ENCODE measurements at regions not wholly inside any gene's neighbourhood (a gene's known extent, or its start where the extent isn't known, plus 50 kb on each side); places are given as distances from the start of the nearest gene placed in this dataset.

DNA sequence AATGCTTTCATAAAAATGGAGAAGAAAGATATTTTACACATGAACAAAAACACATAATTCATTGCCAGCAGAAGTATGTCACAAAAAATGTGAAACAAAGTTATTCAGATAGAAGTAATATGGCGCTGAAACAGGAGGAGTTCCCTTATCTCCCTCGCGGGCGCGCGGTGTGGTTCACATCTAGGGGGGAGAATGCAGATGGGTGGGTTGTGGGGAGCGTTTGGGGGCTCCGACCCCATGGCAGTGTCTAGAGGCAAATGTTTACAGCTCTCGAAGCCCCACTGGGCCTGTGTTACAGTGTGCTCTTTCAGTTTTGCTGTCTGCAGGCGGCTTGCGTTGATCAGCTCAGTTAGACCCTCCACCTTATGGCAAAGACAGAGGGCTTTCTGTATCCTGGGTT lies 297.5 kb downstream of the CGGBP1 start:
- Mint-ChIP-seq H3K9me3 (peaks cover 0 to 2% of the 10 kb centered on the region in 2 experiments; a peak in 2 of 5 replicates), H3K36me3 (ENCODE audit: insufficient read depth in 1 of 3, low read depth in 3 of 3) (peaks cover 0 to 10% (median 3%) of the 10 kb centered on the region in 3 experiments; a peak in 1 of 7 replicates), H3K27me3 (ENCODE audit: low read depth) (no peaks in the 10 kb centered on the region), H3K4me1 (no peaks in the 10 kb centered on the region; a peak in 1 of 4 replicates), H3K4me3 (no peak overlapping the region), H3K27ac (peak overlapping the region in 1 of 3 experiments; percentile 19; a peak in 1 of 7 replicates)
- no peak overlapping the region for H2AK5ac ChIP-seq (ENCODE audit: insufficient read length, low read length)
- no peaks in the 10 kb centered on the region for H3K79me2 ChIP-seq (ENCODE audit: insufficient read depth, low read length)
- no CpG with 5 or more reads among the region's 11 CpGs for WGBS (ENCODE audit: extremely low coverage, insufficient read length, low lambda C conversion rate)
- no peak overlapping the region for H3K23ac ChIP-seq (ENCODE audit: insufficient read length, low read depth, low read length)
- no peak overlapping the region for H4K8ac ChIP-seq (replicated peaks; ENCODE audit: insufficient read length, low read depth, low read length)
- no peak overlapping the region for H3K9ac ChIP-seq (ENCODE audit: extremely low read depth, insufficient read length, low read length)
- H2BK15ac ChIP-seq (ENCODE audit: low read depth, low read length): no peak overlapping the region
- H4K91ac ChIP-seq (ENCODE audit: insufficient read length, low read depth, low read length): no peak overlapping the region
- no peak overlapping the region for H2BK5ac ChIP-seq (ENCODE audit: insufficient read length, low read length)
- no peaks in the 10 kb centered on the region for H3K23me2 ChIP-seq (ENCODE audit: insufficient read length, low read depth, low read length, poor library complexity, severe bottlenecking)
- no peak overlapping the region for H3K14ac ChIP-seq (ENCODE audit: insufficient read depth, low read length)
- no peak overlapping the region for H3T11ph ChIP-seq (ENCODE audit: low read length)
- no peak overlapping the region for H3K56ac ChIP-seq (ENCODE audit: insufficient read length, low read depth, low read length)
- DNase-seq: no peak
- no peak overlapping the region for H2BK20ac ChIP-seq (ENCODE audit: low read depth, low read length, poor library complexity, severe bottlenecking)
- no peaks in the 10 kb centered on the region for H3K9me3 ChIP-seq (ENCODE audit: control insufficient read depth, low read depth, low read length)
- H2BK12ac ChIP-seq (ENCODE audit: insufficient read length, low read depth, low read length): no peak overlapping the region
- H3K4me1 ChIP-seq (ENCODE audit: insufficient read depth, low read length): no peaks in the 10 kb centered on the region
- H4K20me1 ChIP-seq (ENCODE audit: control insufficient read depth, insufficient read depth, insufficient read length): no peaks in the 10 kb centered on the region
- no peak overlapping the region for H3K4me2 ChIP-seq (ENCODE audit: insufficient read depth, insufficient read length, low read length)
- H3K27ac ChIP-seq (ENCODE audit: insufficient read length, low read depth, low read length): no peak overlapping the region
- H3K79me1 ChIP-seq (ENCODE audit: insufficient read depth, low read depth, low read length, poor library complexity, severe bottlenecking): no peaks in the 10 kb centered on the region
- no peak overlapping the region for H2AFZ ChIP-seq (ENCODE audit: low read length)
- no peak overlapping the region for H2BK120ac ChIP-seq (ENCODE audit: low read depth, low read length, poor library complexity, severe bottlenecking)
- TF ChIP-seq, protein P1, sequence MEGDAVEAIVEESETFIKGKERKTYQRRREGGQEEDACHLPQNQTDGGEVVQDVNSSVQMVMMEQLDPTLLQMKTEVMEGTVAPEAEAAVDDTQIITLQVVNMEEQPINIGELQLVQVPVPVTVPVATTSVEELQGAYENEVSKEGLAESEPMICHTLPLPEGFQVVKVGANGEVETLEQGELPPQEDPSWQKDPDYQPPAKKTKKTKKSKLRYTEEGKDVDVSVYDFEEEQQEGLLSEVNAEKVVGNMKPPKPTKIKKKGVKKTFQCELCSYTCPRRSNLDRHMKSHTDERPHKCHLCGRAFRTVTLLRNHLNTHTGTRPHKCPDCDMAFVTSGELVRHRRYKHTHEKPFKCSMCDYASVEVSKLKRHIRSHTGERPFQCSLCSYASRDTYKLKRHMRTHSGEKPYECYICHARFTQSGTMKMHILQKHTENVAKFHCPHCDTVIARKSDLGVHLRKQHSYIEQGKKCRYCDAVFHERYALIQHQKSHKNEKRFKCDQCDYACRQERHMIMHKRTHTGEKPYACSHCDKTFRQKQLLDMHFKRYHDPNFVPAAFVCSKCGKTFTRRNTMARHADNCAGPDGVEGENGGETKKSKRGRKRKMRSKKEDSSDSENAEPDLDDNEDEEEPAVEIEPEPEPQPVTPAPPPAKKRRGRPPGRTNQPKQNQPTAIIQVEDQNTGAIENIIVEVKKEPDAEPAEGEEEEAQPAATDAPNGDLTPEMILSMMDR (conservative IDR thresholded peaks at IDR 0.05): no peak
- H3K18ac ChIP-seq (ENCODE audit: insufficient read length, low read depth, low read length): no peak overlapping the region
- no peak overlapping the region for H4K5ac ChIP-seq (ENCODE audit: insufficient read length, low read depth, low read length)
- no peak overlapping the region for H3K4ac ChIP-seq (ENCODE audit: low read depth, low read length)
- no peaks in the 10 kb centered on the region for H3K27me3 ChIP-seq (ENCODE audit: insufficient read depth, low read length)

All from H9 (cell line).